ENCODE measurements at regions not wholly inside any gene's neighbourhood (a gene's known extent, or its start where the extent isn't known, plus 50 kb on each side); places are given as distances from the start of the nearest gene placed in this dataset.

DNA sequence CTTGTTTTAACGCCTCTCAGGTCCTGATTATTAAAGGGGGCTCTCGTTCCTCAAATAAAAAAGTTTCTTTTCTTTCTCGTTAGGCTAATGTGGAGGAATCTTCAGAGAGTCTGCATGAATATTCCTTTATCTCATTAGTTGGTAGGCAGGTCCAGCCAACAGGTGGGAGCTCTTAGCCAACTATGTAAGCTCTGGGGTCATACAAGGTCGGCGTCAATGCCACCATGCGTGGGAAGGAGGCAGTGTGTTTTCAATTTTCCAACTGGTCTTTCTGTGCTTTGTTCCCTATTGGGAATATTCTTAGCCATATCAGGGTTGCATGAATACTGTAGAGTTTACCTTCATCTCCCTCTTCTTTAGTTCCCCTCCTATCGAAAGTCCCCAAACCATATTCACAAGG lies 118.5 kb upstream of the SVIL start:
- Histone ChIP-seq H3K4me2 (ENCODE audit: insufficient read depth, low read length, poor library complexity, severe bottlenecking) (no peak overlapping the region), H4K8ac (ENCODE audit: low read depth, low read length) (no peak overlapping the region), H2BK5ac (ENCODE audit: low read length) (no peak overlapping the region), H3K9ac (ENCODE audit: low read depth, low read length, poor library complexity) (no peak overlapping the region), H2AFZ (ENCODE audit: low read length) (no peak overlapping the region), H3K4me1 (ENCODE audit: control insufficient read depth in 2 of 2, insufficient read depth in 1 of 2, low read depth in 1 of 2, low read length in 2 of 2) (peaks cover 0 to 5% of the 10 kb centered on the region in 2 donors), H3K4me3 (ENCODE audit: low read length in 2 of 2) (no peak overlapping the region), H3K79me1 (ENCODE audit: low read depth, low read length) (no peaks in the 10 kb centered on the region), H3K18ac (ENCODE audit: low read length) (no peak overlapping the region), H2BK12ac (ENCODE audit: low read length) (no peak overlapping the region), H3K9me3 (replicated peaks in 1 of 2; ENCODE audit: control insufficient read depth in 2 of 2, insufficient read depth in 1 of 2, low read depth in 1 of 2, low read length in 2 of 2) (peaks cover 0 to 4% of the 10 kb centered on the region in 2 donors), H3K14ac (ENCODE audit: low read length) (no peak overlapping the region), H4K91ac (ENCODE audit: low read depth, low read length, poor library complexity) (no peak overlapping the region), H2AK5ac (ENCODE audit: low read depth, low read length) (no peak overlapping the region), H2BK120ac (ENCODE audit: low read depth, low read length) (no peak overlapping the region), H3K4ac (ENCODE audit: low read length) (no peak overlapping the region), H3K36me3 (replicated peaks in 1 of 2; ENCODE audit: control insufficient read depth in 2 of 2, insufficient read depth in 2 of 2, low read length in 2 of 2) (no peaks in the 10 kb centered on the region), H3K27me3 (ENCODE audit: control insufficient read depth in 3 of 3, insufficient read depth in 3 of 3, low read depth in 1 of 3, low read length in 3 of 3) (peaks cover 0 to 2% (median 0%) of the 10 kb centered on the region in 3 experiments), H2BK15ac (ENCODE audit: low read length) (no peak overlapping the region), H3K27ac (replicated peaks; ENCODE audit: low read length) (no peak overlapping the region), H3K23ac (ENCODE audit: low read depth, low read length, poor library complexity) (no peak overlapping the region)
- no peak for DNase-seq (ENCODE audit: low spot score)
- WGBS, 2 donors (ENCODE audit: extremely low coverage in 2 of 2, insufficient read length in 2 of 2, insufficient replicate concordance in 1 of 2) = no CpG with 5 or more reads among the region's 7 CpGs

DNA sequence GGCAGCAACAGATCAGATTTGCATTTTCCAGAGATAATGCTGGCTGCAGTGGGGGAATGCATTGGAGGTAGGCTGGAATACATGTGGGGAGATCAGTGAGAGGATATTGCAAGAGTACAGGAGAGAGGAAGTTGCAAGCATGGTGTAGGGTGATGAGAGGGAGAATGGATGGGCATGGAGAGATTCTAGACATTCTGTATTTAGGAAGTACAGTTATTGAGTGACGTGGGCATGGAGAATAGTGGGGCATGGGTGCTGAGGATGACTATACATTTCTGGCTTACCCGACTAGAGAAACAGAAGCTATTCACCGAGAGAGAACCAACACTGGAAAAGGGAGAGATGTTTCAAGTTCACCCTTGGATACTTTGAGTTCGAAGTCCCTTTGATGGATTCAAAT lies 116.9 kb upstream of the SVIL start:
- Histone ChIP-seq H4K91ac (ENCODE audit: low read depth, low read length, poor library complexity) (no peak overlapping the region), H3K27ac (replicated peaks; ENCODE audit: low read length) (no peak overlapping the region), H3K27me3 (ENCODE audit: control insufficient read depth in 3 of 3, insufficient read depth in 3 of 3, low read depth in 1 of 3, low read length in 3 of 3) (peaks cover 0 to 5% (median 0%) of the 10 kb centered on the region in 3 experiments), H2AK5ac (ENCODE audit: low read depth, low read length) (no peak overlapping the region), H2BK120ac (ENCODE audit: low read depth, low read length) (no peak overlapping the region), H3K4ac (ENCODE audit: low read length) (no peak overlapping the region), H3K9me3 (replicated peaks in 1 of 2; ENCODE audit: control insufficient read depth in 2 of 2, insufficient read depth in 1 of 2, low read depth in 1 of 2, low read length in 2 of 2) (peaks cover 0 to 4% of the 10 kb centered on the region in 2 donors), H3K36me3 (replicated peaks in 1 of 2; ENCODE audit: control insufficient read depth in 2 of 2, insufficient read depth in 2 of 2, low read length in 2 of 2) (no peaks in the 10 kb centered on the region), H3K23ac (ENCODE audit: low read depth, low read length, poor library complexity) (no peak overlapping the region), H4K8ac (ENCODE audit: low read depth, low read length) (no peak overlapping the region), H3K9ac (ENCODE audit: low read depth, low read length, poor library complexity) (no peak overlapping the region), H2BK15ac (ENCODE audit: low read length) (no peak overlapping the region), H2BK12ac (ENCODE audit: low read length) (no peak overlapping the region), H3K14ac (ENCODE audit: low read length) (no peak overlapping the region), H3K4me3 (ENCODE audit: low read length in 2 of 2) (no peak overlapping the region), H3K18ac (ENCODE audit: low read length) (no peak overlapping the region), H3K4me1 (ENCODE audit: control insufficient read depth in 2 of 2, insufficient read depth in 1 of 2, low read depth in 1 of 2, low read length in 2 of 2) (no peaks in the 10 kb centered on the region), H3K4me2 (ENCODE audit: insufficient read depth, low read length, poor library complexity, severe bottlenecking) (no peak overlapping the region), H2AFZ (ENCODE audit: low read length) (no peak overlapping the region), H2BK5ac (ENCODE audit: low read length) (no peak overlapping the region), H3K79me1 (ENCODE audit: low read depth, low read length) (no peaks in the 10 kb centered on the region)
- no peak for DNase-seq (ENCODE audit: low spot score)
- WGBS, 2 donors (ENCODE audit: extremely low coverage in 2 of 2, insufficient read length in 2 of 2, insufficient replicate concordance in 1 of 2) = no CpG with 5 or more reads among the region's 4 CpGs

- Histone ChIP-seq H3K4me1 (ENCODE audit: control insufficient read depth in 2 of 2, insufficient read depth in 1 of 2, low read depth in 1 of 2, low read length in 2 of 2) (no peaks in the 10 kb centered on the region), H3K27me3 (ENCODE audit: control insufficient read depth in 3 of 3, insufficient read depth in 3 of 3, low read depth in 1 of 3, low read length in 3 of 3) (peaks cover 0 to 5% (median 0%) of the 10 kb centered on the region in 3 experiments), H2BK120ac (ENCODE audit: low read depth, low read length) (no peak overlapping the region), H2BK5ac (ENCODE audit: low read length) (no peak overlapping the region), H2BK12ac (ENCODE audit: low read length) (no peak overlapping the region), H2BK15ac (ENCODE audit: low read length) (no peak overlapping the region), H4K8ac (ENCODE audit: low read depth, low read length) (no peak overlapping the region), H2AFZ (ENCODE audit: low read length) (no peak overlapping the region), H3K79me1 (ENCODE audit: low read depth, low read length) (no peaks in the 10 kb centered on the region), H3K9me3 (replicated peaks in 1 of 2; ENCODE audit: control insufficient read depth in 2 of 2, insufficient read depth in 1 of 2, low read depth in 1 of 2, low read length in 2 of 2) (peaks cover 0 to 4% of the 10 kb centered on the region in 2 donors), H3K36me3 (replicated peaks in 1 of 2; ENCODE audit: control insufficient read depth in 2 of 2, insufficient read depth in 2 of 2, low read length in 2 of 2) (no peaks in the 10 kb centered on the region), H3K27ac (replicated peaks; ENCODE audit: low read length) (no peak overlapping the region), H3K9ac (ENCODE audit: low read depth, low read length, poor library complexity) (no peak overlapping the region), H3K4ac (ENCODE audit: low read length) (no peak overlapping the region), H4K91ac (ENCODE audit: low read depth, low read length, poor library complexity) (no peak overlapping the region), H3K23ac (ENCODE audit: low read depth, low read length, poor library complexity) (no peak overlapping the region), H3K4me2 (ENCODE audit: insufficient read depth, low read length, poor library complexity, severe bottlenecking) (no peak overlapping the region), H2AK5ac (ENCODE audit: low read depth, low read length) (no peak overlapping the region), H3K18ac (ENCODE audit: low read length) (no peak overlapping the region), H3K14ac (ENCODE audit: low read length) (no peak overlapping the region), H3K4me3 (ENCODE audit: low read length in 2 of 2) (no peak overlapping the region)
- WGBS, 2 donors (ENCODE audit: extremely low coverage in 2 of 2, insufficient read length in 2 of 2, insufficient replicate concordance in 1 of 2) = no CpG with 5 or more reads among the region's 2 CpGs
- DNase-seq (ENCODE audit: low spot score) = no peak
Measured at GRCh38 chr10:29751240-29751639, 116.5 kb upstream of the SVIL start.

- Histone ChIP-seq H3K27ac (replicated peaks; ENCODE audit: low read length) (no peak overlapping the region), H3K23ac (ENCODE audit: low read depth, low read length, poor library complexity) (no peak overlapping the region), H3K9ac (ENCODE audit: low read depth, low read length, poor library complexity) (no peak overlapping the region), H3K4ac (ENCODE audit: low read length) (no peak overlapping the region), H3K9me3 (replicated peaks in 1 of 2; ENCODE audit: control insufficient read depth in 2 of 2, insufficient read depth in 1 of 2, low read depth in 1 of 2, low read length in 2 of 2) (peaks cover 0 to 4% of the 10 kb centered on the region in 2 donors), H3K36me3 (replicated peaks in 1 of 2; ENCODE audit: control insufficient read depth in 2 of 2, insufficient read depth in 2 of 2, low read length in 2 of 2) (no peaks in the 10 kb centered on the region), H4K8ac (ENCODE audit: low read depth, low read length) (no peak overlapping the region), H2AFZ (ENCODE audit: low read length) (no peak overlapping the region), H3K14ac (ENCODE audit: low read length) (no peak overlapping the region), H2BK5ac (ENCODE audit: low read length) (no peak overlapping the region), H3K18ac (ENCODE audit: low read length) (no peak overlapping the region), H3K4me2 (ENCODE audit: insufficient read depth, low read length, poor library complexity, severe bottlenecking) (no peak overlapping the region), H3K4me1 (ENCODE audit: control insufficient read depth in 2 of 2, insufficient read depth in 1 of 2, low read depth in 1 of 2, low read length in 2 of 2) (no peaks in the 10 kb centered on the region), H3K79me1 (ENCODE audit: low read depth, low read length) (no peaks in the 10 kb centered on the region), H2BK12ac (ENCODE audit: low read length) (no peak overlapping the region), H2AK5ac (ENCODE audit: low read depth, low read length) (no peak overlapping the region), H3K27me3 (ENCODE audit: control insufficient read depth in 3 of 3, insufficient read depth in 3 of 3, low read depth in 1 of 3, low read length in 3 of 3) (peaks cover 0 to 5% (median 0%) of the 10 kb centered on the region in 3 experiments), H2BK120ac (ENCODE audit: low read depth, low read length) (no peak overlapping the region), H2BK15ac (ENCODE audit: low read length) (no peak overlapping the region), H4K91ac (ENCODE audit: low read depth, low read length, poor library complexity) (no peak overlapping the region), H3K4me3 (ENCODE audit: low read length in 2 of 2) (no peak overlapping the region)
- WGBS, 2 donors (ENCODE audit: extremely low coverage in 2 of 2, insufficient read length in 2 of 2, insufficient replicate concordance in 1 of 2) = no CpG with 5 or more reads among the region's 3 CpGs
- no peak for DNase-seq (ENCODE audit: low spot score)
Measured at GRCh38 chr10:29749150-29749549, 114.4 kb upstream of the SVIL start.

All from neuronal stem cell (in vitro differentiated cells).